WI38 (cell line): ENCODE measurements at regions not wholly inside any gene's neighbourhood (a gene's known extent, or its start where the extent isn't known, plus 50 kb on each side); places are given as distances from the start of the nearest gene placed in this dataset.

ENCODE experiments used
- H3K4me3 ChIP-seq: 2 replicates; pipeline ENCODE4 v1.5.1; 2011; ENCODE audit warnings: low read depth, mild to moderate bottlenecking, control low read depth, low read length
- TF ChIP-seq, protein P1 (sequence below): IDR thresholded peaks from 2 replicates; pipeline ENCODE4 v1.5.1; 2012; ENCODE audit warnings: low read depth, mild to moderate bottlenecking, control low read depth, low read length

DNA sequence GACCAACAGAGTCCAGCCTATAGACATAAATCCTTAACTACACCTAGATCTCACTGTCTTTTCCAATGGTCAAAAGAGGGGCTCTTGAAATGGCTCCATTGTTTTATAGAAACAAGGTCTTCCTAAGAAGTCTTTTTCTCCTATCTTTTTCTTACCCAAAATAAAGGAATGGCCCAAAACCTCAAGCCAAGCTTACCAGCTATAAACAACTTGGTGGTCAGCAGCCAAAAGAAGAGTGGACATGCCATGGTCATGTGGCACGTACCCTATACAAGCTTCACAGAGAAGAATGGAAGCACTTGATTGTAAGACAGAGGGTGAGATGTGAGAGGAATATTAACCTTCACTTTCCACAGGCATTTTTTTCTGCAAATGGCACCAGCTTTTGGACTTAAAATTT is 82.1 kb upstream of the GNAO1 start:
- H3K4me3 ChIP-seq, result no peak overlapping the region
- TF ChIP-seq, protein P1, sequence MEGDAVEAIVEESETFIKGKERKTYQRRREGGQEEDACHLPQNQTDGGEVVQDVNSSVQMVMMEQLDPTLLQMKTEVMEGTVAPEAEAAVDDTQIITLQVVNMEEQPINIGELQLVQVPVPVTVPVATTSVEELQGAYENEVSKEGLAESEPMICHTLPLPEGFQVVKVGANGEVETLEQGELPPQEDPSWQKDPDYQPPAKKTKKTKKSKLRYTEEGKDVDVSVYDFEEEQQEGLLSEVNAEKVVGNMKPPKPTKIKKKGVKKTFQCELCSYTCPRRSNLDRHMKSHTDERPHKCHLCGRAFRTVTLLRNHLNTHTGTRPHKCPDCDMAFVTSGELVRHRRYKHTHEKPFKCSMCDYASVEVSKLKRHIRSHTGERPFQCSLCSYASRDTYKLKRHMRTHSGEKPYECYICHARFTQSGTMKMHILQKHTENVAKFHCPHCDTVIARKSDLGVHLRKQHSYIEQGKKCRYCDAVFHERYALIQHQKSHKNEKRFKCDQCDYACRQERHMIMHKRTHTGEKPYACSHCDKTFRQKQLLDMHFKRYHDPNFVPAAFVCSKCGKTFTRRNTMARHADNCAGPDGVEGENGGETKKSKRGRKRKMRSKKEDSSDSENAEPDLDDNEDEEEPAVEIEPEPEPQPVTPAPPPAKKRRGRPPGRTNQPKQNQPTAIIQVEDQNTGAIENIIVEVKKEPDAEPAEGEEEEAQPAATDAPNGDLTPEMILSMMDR, result no peak

DNA sequence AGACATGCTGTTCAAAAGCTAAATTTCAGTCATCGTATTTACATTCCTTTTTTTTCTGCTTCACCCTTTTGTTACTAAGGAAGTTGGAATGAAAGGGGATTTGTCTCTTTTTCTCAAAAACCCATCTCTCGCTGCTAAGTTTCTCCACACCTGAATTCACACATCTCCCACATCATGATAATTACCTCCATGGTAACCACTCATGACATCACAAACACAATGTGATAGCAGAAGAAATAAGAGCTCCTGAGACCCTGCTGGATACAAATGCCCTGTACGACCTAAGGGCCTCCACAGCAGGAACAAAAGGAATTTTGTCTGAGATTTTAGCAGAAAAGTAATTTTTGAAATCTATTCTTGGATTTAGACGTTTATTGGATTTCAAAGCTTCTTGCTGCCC is 82.6 kb upstream of the GNAO1 start:
- TF ChIP-seq, protein P1, result no peak
- no peak overlapping the region for H3K4me3 ChIP-seq

DNA sequence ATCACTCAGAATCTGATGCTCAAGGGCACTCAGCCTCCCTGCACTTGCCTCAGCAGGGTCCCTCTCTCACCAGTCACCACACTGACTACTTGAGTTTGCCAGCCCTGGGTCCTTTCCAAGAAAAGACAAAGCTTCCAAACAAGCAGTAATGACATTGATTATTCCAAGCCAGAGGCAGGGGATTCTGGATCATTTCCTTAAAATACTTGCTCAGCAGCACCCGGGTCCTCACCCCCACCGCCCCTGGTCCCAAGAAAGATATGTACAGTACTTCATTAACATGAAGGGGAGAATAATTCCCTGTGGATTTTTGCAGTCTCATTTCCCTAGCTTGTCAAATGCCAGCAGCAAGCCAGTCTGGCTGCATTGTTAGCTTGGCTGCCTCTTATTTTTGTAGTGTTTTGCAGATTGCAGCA is 83.2 kb upstream of the GNAO1 start:
- TF ChIP-seq, protein P1, result no peak
- H3K4me3 ChIP-seq, result no peak overlapping the region

DNA sequence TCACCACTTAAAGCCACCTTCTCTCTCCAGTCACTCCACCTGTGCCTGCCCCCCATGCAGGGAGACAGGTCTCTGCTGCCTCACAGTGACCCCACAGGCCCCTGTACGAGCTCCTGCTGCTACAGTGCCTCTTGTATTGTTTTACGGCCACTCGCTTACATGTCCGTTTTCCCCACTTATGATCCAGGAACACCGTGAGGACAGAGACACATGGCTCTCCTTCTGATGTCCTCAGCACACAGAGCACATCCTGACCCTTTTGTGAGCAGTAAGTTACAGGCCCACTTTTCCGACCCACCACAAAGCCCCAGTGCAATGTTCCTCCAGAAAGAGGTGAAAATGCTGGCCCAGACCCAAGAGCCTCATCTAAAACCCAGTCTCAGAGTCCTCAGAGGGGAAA is 84.8 kb upstream of the GNAO1 start:
- TF ChIP-seq, protein P1, result no peak
- H3K4me3 ChIP-seq, result no peak overlapping the region

DNA sequence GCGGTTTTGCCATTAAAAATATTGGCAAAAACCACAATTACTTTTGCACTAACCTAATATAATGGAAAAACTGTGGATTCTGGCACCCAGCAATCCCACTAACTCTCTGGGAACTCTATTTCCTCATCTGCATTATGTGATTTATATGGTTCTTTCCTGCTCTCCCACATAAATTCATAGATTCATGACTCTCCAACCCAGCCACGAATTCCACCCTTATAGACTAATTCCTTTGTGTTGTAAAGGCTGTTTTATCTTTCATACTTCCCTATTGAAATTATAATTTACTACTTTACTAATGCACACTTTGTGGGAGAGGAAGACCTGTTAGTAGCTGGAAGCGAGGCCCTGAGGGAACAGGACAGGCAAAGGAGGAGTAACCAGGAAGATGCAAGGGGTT is 88.4 kb upstream of the GNAO1 start:
- TF ChIP-seq, protein P1, result no peak
- H3K4me3 ChIP-seq, result no peak overlapping the region

DNA sequence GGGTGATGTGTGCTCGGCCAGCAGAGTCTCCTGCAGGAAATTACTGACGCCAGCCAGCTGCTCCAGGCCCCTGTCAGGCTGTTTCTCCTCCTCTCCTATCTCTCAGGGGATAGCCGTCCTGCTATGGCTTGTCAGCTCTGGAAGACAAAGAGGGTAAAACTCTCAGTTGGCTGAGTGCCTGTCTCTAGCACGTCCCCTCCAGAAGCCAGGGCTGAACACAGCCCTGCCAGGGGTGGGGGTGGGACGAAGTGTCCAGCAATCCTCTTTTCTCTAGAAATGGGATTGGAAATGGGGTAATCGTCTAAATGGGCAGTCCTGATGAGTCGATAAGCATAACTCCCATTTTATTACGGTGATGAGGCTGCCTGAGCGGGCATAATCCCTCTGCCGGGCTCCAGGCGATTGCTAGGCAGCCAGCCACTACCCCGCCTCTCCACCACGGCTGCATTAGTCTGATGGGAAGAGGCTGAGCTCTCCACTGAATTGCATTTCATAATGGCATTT is 89.1 kb upstream of the GNAO1 start:
- no peak overlapping the region for H3K4me3 ChIP-seq
- TF ChIP-seq, protein P1, result no peak

DNA sequence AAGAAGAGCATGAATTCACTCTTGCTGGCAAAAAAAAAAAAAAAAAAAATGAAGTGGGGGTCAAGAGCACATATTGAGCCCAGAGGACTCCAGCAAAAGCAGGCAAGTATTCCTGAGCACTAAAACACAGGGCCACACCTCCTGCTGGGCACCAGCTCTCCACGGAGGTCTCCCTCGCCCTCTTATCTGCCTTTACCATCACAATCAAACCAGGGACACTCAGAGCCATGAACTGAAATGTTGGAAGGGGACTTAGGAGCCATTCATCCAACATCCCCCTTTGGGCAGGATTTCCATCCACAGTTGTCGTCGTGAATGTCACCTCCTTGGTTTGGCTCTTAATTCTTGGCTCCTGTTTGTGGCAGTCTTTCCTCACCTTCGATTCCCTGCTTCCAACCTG is 89.8 kb upstream of the GNAO1 start:
- TF ChIP-seq, protein P1, result no peak
- no peak overlapping the region for H3K4me3 ChIP-seq
